GM13976 (cell line): ENCODE measurements at regions not wholly inside any gene's neighbourhood (a gene's known extent, or its start where the extent isn't known, plus 50 kb on each side); places are given as distances from the start of the nearest gene placed in this dataset.

ENCODE experiments used
- DNase-seq: peaks from one replicate; pipeline ENCODE4 v3.0.0; 2012; ENCODE audit warnings: low spot score
- in situ Hi-C: fragments of 300-500 bp; cut with MboI; formaldehyde crosslinking; loops from one replicate; pipeline ENCODE4 v1.12.0; 2022; ENCODE audit warnings: low sequenced_read_pairs, mixed read lengths, inconsistent platforms; ENCODE audit not compliant: unreplicated experiment
- TF ChIP-seq, protein P1 (sequence below): IDR thresholded peaks from 2 replicates; pipeline ENCODE4 v1.5.1; 2012; ENCODE audit warnings: borderline replicate concordance, mild to moderate bottlenecking; ENCODE audit not compliant: insufficient read depth; ENCODE audit errors: extremely low read depth, missing control alignments, control extremely low read depth

DNA sequence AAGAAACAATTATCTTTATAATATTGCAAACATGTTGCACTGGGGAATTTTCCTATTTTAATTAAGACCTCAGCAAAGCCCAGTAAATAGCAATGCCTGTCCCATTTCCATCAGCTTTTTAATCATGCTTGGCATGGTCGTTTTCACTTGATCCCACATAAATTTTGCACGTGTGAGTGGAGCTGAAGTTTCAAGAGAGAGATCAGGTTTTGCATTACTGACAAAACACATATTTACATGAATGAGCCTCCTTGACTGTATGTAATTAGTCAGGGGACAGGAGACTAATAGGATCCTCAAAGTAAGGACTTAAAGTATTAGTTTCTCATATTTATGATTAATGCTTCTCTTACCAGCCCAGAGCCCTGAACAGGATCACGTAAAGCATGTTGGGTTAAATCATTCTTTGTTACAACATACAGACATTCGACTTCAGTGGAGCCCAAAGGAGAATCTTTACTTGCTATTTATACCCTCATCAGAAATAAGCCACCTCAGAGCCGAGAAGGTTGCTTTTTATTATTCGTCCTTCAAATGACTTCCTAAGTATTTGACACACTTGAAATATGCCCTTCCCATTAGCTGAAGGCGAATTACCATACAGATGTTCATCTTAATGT, 711.3 kb downstream of the GALR1 start:
- DNase-seq = no peak
- in situ Hi-C loops = no loop called here
- TF ChIP-seq, protein P1, sequence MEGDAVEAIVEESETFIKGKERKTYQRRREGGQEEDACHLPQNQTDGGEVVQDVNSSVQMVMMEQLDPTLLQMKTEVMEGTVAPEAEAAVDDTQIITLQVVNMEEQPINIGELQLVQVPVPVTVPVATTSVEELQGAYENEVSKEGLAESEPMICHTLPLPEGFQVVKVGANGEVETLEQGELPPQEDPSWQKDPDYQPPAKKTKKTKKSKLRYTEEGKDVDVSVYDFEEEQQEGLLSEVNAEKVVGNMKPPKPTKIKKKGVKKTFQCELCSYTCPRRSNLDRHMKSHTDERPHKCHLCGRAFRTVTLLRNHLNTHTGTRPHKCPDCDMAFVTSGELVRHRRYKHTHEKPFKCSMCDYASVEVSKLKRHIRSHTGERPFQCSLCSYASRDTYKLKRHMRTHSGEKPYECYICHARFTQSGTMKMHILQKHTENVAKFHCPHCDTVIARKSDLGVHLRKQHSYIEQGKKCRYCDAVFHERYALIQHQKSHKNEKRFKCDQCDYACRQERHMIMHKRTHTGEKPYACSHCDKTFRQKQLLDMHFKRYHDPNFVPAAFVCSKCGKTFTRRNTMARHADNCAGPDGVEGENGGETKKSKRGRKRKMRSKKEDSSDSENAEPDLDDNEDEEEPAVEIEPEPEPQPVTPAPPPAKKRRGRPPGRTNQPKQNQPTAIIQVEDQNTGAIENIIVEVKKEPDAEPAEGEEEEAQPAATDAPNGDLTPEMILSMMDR = no peak

GRCh38 chr18:77967071-77967470, 717.4 kb downstream of the GALR1 start:
- TF ChIP-seq, protein P1 = no peak
- in situ Hi-C loops = no loop called here
- no peak for DNase-seq

DNA sequence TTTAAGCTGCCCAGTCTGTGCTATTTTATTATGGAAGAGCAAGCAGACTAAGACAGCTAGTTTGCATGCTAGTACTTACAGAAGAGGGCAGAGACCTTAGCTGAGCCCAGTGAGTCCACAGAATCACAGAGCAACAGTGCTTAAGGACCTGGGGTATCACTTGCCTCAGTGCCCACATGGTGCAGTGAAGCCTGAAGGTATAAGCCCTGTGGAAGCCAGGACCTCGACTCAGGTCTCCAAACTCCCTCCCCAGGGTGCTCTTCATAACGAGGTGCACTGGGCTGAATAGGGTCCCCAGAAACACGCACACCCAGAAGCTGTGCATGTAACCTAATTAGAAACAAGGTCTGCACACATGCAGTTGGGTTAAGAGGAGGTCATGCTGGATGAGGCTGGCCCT, 718.1 kb downstream of the GALR1 start:
- no peak for DNase-seq
- TF ChIP-seq, protein P1 = no peak
- in situ Hi-C loops = no loop called here

- no peak for DNase-seq
- in situ Hi-C loops = no loop called here
Measured at GRCh38 chr18:77969972-77970371, 720.3 kb downstream of the GALR1 start.

GRCh38 chr18:77970814-77971213, 721.2 kb downstream of the GALR1 start:
- TF ChIP-seq, protein P1 = no peak
- in situ Hi-C loops = no loop called here
- DNase-seq = no peak

More at GRCh38 chr18:77969972-77970371, 720.3 kb downstream of the GALR1 start:
- TF ChIP-seq, protein P1 = no peak

DNA sequence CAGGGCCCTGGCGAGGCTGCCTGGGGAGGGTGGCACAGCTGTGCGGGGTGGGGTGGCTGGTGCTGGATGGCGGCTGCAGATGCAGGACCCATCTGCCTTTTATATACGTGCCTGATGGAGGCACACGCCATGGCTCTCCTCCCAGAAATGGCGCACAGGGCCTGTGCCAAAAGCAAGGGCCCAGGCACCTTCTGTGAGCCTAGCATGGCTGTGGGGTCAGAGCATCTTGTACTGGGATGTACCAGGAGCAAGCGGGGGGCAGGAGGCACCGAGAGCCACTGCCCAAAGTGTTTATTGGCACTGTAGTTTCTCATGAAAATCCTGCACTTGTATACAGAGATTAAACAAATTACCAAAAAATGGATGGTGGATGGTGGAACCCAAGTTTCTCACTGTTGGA, 724.1 kb downstream of the GALR1 start:
- in situ Hi-C loops = no loop called here
- TF ChIP-seq, protein P1 = no peak
- DNase-seq = no peak
